ENCODE measurements at regions not wholly inside any gene's neighbourhood (a gene's known extent, or its start where the extent isn't known, plus 50 kb on each side); places are given as distances from the start of the nearest gene placed in this dataset.

GRCh38 chr21:41098481-41099042, 69.4 kb upstream of the BACE2 start:
- no peaks in the 10 kb centered on the region for H3K36me3 ChIP-seq (ENCODE audit: control insufficient read depth, insufficient read depth, low read length)
- no peak overlapping the region for H3K27ac ChIP-seq (ENCODE audit: low read depth, low read length, severe bottlenecking)
- WGBS, 2 experiments (ENCODE audit: insufficient coverage in 2 of 2) = 77 to 100% methylated on average over 1 to 2 of the region's 2 CpGs
- H3K9me3 ChIP-seq (ENCODE audit: control insufficient read depth, low read length) = peaks cover 7% of the 10 kb centered on the region
- no peak overlapping the region for H3K4me3 ChIP-seq (ENCODE audit: extremely low read depth, insufficient read depth, low read length, poor library complexity, severe bottlenecking)
- H3K4me1 ChIP-seq (ENCODE audit: control insufficient read depth, insufficient read depth, low read length, poor library complexity, severe bottlenecking) = no peaks in the 10 kb centered on the region

- no CpG with 5 or more reads among the region's 4 CpGs for WGBS, 2 experiments (ENCODE audit: insufficient coverage in 2 of 2)
- no peak overlapping the region for H3K27ac ChIP-seq (ENCODE audit: low read depth, low read length, severe bottlenecking)
- H3K9me3 ChIP-seq (ENCODE audit: control insufficient read depth, low read length) = peaks cover 7% of the 10 kb centered on the region
- no peak overlapping the region for H3K4me3 ChIP-seq (ENCODE audit: extremely low read depth, insufficient read depth, low read length, poor library complexity, severe bottlenecking)
- no peaks in the 10 kb centered on the region for H3K36me3 ChIP-seq (ENCODE audit: control insufficient read depth, insufficient read depth, low read length)
- no peaks in the 10 kb centered on the region for H3K4me1 ChIP-seq (ENCODE audit: control insufficient read depth, insufficient read depth, low read length, poor library complexity, severe bottlenecking)
These were observed 67.0 kb upstream of the BACE2 start for GRCh38 chr21:41100826-41101550.

- Histone ChIP-seq H3K4me1 (ENCODE audit: control insufficient read depth, insufficient read depth, low read length, poor library complexity, severe bottlenecking) (no peaks in the 10 kb centered on the region), H3K36me3 (ENCODE audit: control insufficient read depth, insufficient read depth, low read length) (no peaks in the 10 kb centered on the region), H3K27ac (ENCODE audit: low read depth, low read length, severe bottlenecking) (no peak overlapping the region), H3K4me3 (ENCODE audit: extremely low read depth, insufficient read depth, low read length, poor library complexity, severe bottlenecking) (no peak overlapping the region), H3K9me3 (ENCODE audit: control insufficient read depth, low read length) (peaks cover 7% of the 10 kb centered on the region)
- WGBS, 2 experiments (ENCODE audit: insufficient coverage in 2 of 2) = 49 to 67% methylated on average over 6 of the region's 6 CpGs
These were observed 65.7 kb upstream of the BACE2 start for GRCh38 chr21:41102281-41102680.

- WGBS, 2 experiments (ENCODE audit: insufficient coverage in 2 of 2) = 96 to 98% methylated on average over 7 to 8 of the region's 11 CpGs
- Histone ChIP-seq H3K9me3 (ENCODE audit: control insufficient read depth, low read length) (no peaks in the 10 kb centered on the region), H3K4me1 (ENCODE audit: control insufficient read depth, insufficient read depth, low read length, poor library complexity, severe bottlenecking) (no peaks in the 10 kb centered on the region), H3K4me3 (ENCODE audit: extremely low read depth, insufficient read depth, low read length, poor library complexity, severe bottlenecking) (no peak overlapping the region), H3K36me3 (ENCODE audit: control insufficient read depth, insufficient read depth, low read length) (no peaks in the 10 kb centered on the region), H3K27ac (ENCODE audit: low read depth, low read length, severe bottlenecking) (no peak overlapping the region)
These were observed 60.4 kb upstream of the BACE2 start for GRCh38 chr21:41107602-41108001.

- no peak overlapping the region for H3K27ac ChIP-seq (ENCODE audit: low read depth, low read length, severe bottlenecking)
- no peaks in the 10 kb centered on the region for H3K9me3 ChIP-seq (ENCODE audit: control insufficient read depth, low read length)
- 93% methylated on average over 10 to 13 of the region's 17 CpGs for WGBS, 2 experiments (ENCODE audit: insufficient coverage in 2 of 2)
- no peaks in the 10 kb centered on the region for H3K36me3 ChIP-seq (ENCODE audit: control insufficient read depth, insufficient read depth, low read length)
- peaks cover 5% of the 10 kb centered on the region for H3K4me1 ChIP-seq (ENCODE audit: control insufficient read depth, insufficient read depth, low read length, poor library complexity, severe bottlenecking)
- H3K4me3 ChIP-seq (ENCODE audit: extremely low read depth, insufficient read depth, low read length, poor library complexity, severe bottlenecking) = no peak overlapping the region
These were observed 59.0 kb upstream of the BACE2 start for GRCh38 chr21:41108668-41109585.

GRCh38 chr21:41110161-41110560, 57.8 kb upstream of the BACE2 start:
- no peak overlapping the region for H3K4me3 ChIP-seq (ENCODE audit: extremely low read depth, insufficient read depth, low read length, poor library complexity, severe bottlenecking)
- H3K36me3 ChIP-seq (ENCODE audit: control insufficient read depth, insufficient read depth, low read length) = no peaks in the 10 kb centered on the region
- H3K4me1 ChIP-seq (ENCODE audit: control insufficient read depth, insufficient read depth, low read length, poor library complexity, severe bottlenecking) = peaks cover 7% of the 10 kb centered on the region
- no peaks in the 10 kb centered on the region for H3K9me3 ChIP-seq (ENCODE audit: control insufficient read depth, low read length)
- 86 to 94% methylated on average over 7 of the region's 8 CpGs for WGBS, 2 experiments (ENCODE audit: insufficient coverage in 2 of 2)
- H3K27ac ChIP-seq (ENCODE audit: low read depth, low read length, severe bottlenecking) = no peak overlapping the region

- WGBS, 2 experiments (ENCODE audit: insufficient coverage in 2 of 2) = 96 to 98% methylated on average over 5 of the region's 5 CpGs
- Histone ChIP-seq H3K4me1 (ENCODE audit: control insufficient read depth, insufficient read depth, low read length, poor library complexity, severe bottlenecking) (peaks cover 7% of the 10 kb centered on the region), H3K9me3 (ENCODE audit: control insufficient read depth, low read length) (no peaks in the 10 kb centered on the region), H3K4me3 (ENCODE audit: extremely low read depth, insufficient read depth, low read length, poor library complexity, severe bottlenecking) (no peak overlapping the region), H3K36me3 (ENCODE audit: control insufficient read depth, insufficient read depth, low read length) (no peaks in the 10 kb centered on the region), H3K27ac (ENCODE audit: low read depth, low read length, severe bottlenecking) (no peak overlapping the region)
These were observed 57.3 kb upstream of the BACE2 start for GRCh38 chr21:41110664-41111063.

GRCh38 chr21:41111681-41112080, 56.3 kb upstream of the BACE2 start:
- H3K4me1 ChIP-seq (ENCODE audit: control insufficient read depth, insufficient read depth, low read length, poor library complexity, severe bottlenecking) = peaks cover 7% of the 10 kb centered on the region
- no peak overlapping the region for H3K4me3 ChIP-seq (ENCODE audit: extremely low read depth, insufficient read depth, low read length, poor library complexity, severe bottlenecking)
- 96 to 99% methylated on average over 11 of the region's 11 CpGs for WGBS, 2 experiments (ENCODE audit: insufficient coverage in 2 of 2)
- H3K36me3 ChIP-seq (ENCODE audit: control insufficient read depth, insufficient read depth, low read length) = no peaks in the 10 kb centered on the region
- H3K9me3 ChIP-seq (ENCODE audit: control insufficient read depth, low read length) = no peaks in the 10 kb centered on the region
- no peak overlapping the region for H3K27ac ChIP-seq (ENCODE audit: low read depth, low read length, severe bottlenecking)

GRCh38 chr21:41112740-41113692, 54.9 kb upstream of the BACE2 start:
- WGBS, 2 experiments (ENCODE audit: insufficient coverage in 2 of 2) = 58 to 66% methylated on average over 11 to 12 of the region's 14 CpGs
- Histone ChIP-seq H3K4me1 (ENCODE audit: control insufficient read depth, insufficient read depth, low read length, poor library complexity, severe bottlenecking) (peaks cover 7% of the 10 kb centered on the region), H3K36me3 (ENCODE audit: control insufficient read depth, insufficient read depth, low read length) (no peaks in the 10 kb centered on the region), H3K27ac (ENCODE audit: low read depth, low read length, severe bottlenecking) (peak overlapping the region; percentile 86), H3K9me3 (ENCODE audit: control insufficient read depth, low read length) (no peaks in the 10 kb centered on the region), H3K4me3 (ENCODE audit: extremely low read depth, insufficient read depth, low read length, poor library complexity, severe bottlenecking) (no peak overlapping the region)

- Histone ChIP-seq H3K4me1 (ENCODE audit: control insufficient read depth, insufficient read depth, low read length, poor library complexity, severe bottlenecking) (peaks cover 7% of the 10 kb centered on the region), H3K9me3 (ENCODE audit: control insufficient read depth, low read length) (no peaks in the 10 kb centered on the region), H3K4me3 (ENCODE audit: extremely low read depth, insufficient read depth, low read length, poor library complexity, severe bottlenecking) (no peak overlapping the region), H3K36me3 (ENCODE audit: control insufficient read depth, insufficient read depth, low read length) (no peaks in the 10 kb centered on the region), H3K27ac (ENCODE audit: low read depth, low read length, severe bottlenecking) (no peak overlapping the region)
- 77 to 94% methylated on average over 2 of the region's 4 CpGs for WGBS, 2 experiments (ENCODE audit: insufficient coverage in 2 of 2)
These were observed 52.1 kb upstream of the BACE2 start for GRCh38 chr21:41115851-41116250.
